ENCODE measurements at regions not wholly inside any gene's neighbourhood (a gene's known extent, or its start where the extent isn't known, plus 50 kb on each side); places are given as distances from the start of the nearest gene placed in this dataset.

DNA sequence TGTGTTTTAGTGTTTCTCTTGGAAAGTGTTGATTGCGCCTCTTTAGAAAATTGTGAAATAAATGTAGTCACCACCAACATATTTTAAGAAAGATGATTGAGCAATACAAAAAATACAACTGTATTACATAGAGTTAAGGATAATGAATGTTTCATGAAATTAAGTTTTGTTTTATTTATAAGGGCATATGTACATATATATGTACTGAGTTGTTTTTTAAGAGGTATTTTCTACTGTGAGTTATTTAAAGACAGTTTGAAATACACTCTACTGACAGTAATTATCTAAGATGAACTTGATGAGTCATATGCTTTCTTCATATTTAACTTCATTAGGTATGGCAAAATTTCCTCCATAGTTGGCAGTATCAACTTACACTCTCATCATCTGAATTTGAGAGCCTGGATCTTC, 411.7 kb downstream of the HS3ST3B1 start:
- TF ChIP-seq CTCF (IDR thresholded peaks at IDR 0.05 in 2 of 3, conservative IDR thresholded peaks at IDR 0.05 in 1 of 3; ENCODE audit: borderline replicate concordance in 1 of 3, insufficient read depth in 1 of 3, low read depth in 2 of 3, low read length in 2 of 3): no peak
- TF ChIP-seq, protein P1, sequence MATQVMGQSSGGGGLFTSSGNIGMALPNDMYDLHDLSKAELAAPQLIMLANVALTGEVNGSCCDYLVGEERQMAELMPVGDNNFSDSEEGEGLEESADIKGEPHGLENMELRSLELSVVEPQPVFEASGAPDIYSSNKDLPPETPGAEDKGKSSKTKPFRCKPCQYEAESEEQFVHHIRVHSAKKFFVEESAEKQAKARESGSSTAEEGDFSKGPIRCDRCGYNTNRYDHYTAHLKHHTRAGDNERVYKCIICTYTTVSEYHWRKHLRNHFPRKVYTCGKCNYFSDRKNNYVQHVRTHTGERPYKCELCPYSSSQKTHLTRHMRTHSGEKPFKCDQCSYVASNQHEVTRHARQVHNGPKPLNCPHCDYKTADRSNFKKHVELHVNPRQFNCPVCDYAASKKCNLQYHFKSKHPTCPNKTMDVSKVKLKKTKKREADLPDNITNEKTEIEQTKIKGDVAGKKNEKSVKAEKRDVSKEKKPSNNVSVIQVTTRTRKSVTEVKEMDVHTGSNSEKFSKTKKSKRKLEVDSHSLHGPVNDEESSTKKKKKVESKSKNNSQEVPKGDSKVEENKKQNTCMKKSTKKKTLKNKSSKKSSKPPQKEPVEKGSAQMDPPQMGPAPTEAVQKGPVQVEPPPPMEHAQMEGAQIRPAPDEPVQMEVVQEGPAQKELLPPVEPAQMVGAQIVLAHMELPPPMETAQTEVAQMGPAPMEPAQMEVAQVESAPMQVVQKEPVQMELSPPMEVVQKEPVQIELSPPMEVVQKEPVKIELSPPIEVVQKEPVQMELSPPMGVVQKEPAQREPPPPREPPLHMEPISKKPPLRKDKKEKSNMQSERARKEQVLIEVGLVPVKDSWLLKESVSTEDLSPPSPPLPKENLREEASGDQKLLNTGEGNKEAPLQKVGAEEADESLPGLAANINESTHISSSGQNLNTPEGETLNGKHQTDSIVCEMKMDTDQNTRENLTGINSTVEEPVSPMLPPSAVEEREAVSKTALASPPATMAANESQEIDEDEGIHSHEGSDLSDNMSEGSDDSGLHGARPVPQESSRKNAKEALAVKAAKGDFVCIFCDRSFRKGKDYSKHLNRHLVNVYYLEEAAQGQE (IDR thresholded peaks at IDR 0.05; ENCODE audit: low read depth): no peak
- TF ChIP-seq YY1 (IDR thresholded peaks at IDR 0.05; ENCODE audit: extremely low read depth, insufficient replicate concordance, low read depth, low read length): no peak
- TF ChIP-seq SRF (IDR thresholded peaks at IDR 0.05; ENCODE audit: low read depth): no peak
- TF ChIP-seq MAX (IDR thresholded peaks at IDR 0.05): no peak
- no peak for TF ChIP-seq EZH2 (IDR thresholded peaks at IDR 0.05)
- TF ChIP-seq POLR2AphosphoS5 (IDR thresholded peaks at IDR 0.05; ENCODE audit: low read depth, low read length): no peak
- no peak for TF ChIP-seq RAD21 (IDR thresholded peaks at IDR 0.05; ENCODE audit: low read depth)
- no peak for TF ChIP-seq POLR2A (IDR thresholded peaks at IDR 0.05; ENCODE audit: borderline replicate concordance, extremely low read depth, insufficient read depth, insufficient read length)
- TF ChIP-seq, protein P2, sequence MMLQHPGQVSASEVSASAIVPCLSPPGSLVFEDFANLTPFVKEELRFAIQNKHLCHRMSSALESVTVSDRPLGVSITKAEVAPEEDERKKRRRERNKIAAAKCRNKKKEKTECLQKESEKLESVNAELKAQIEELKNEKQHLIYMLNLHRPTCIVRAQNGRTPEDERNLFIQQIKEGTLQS (IDR thresholded peaks at IDR 0.05): no peak
- TF ChIP-seq ZFX (IDR thresholded peaks at IDR 0.05): no peak
- TF ChIP-seq SIN3A (IDR thresholded peaks at IDR 0.05; ENCODE audit: low read depth): no peak
